ENCODE measurements at regions not wholly inside any gene's neighbourhood (a gene's known extent, or its start where the extent isn't known, plus 50 kb on each side); places are given as distances from the start of the nearest gene placed in this dataset.
"Not testable (repeated sequence)": the region's sequence is repeated elsewhere in the genome, so short reads cannot be mapped to it uniquely, and the experiment has no call there.

DNA sequence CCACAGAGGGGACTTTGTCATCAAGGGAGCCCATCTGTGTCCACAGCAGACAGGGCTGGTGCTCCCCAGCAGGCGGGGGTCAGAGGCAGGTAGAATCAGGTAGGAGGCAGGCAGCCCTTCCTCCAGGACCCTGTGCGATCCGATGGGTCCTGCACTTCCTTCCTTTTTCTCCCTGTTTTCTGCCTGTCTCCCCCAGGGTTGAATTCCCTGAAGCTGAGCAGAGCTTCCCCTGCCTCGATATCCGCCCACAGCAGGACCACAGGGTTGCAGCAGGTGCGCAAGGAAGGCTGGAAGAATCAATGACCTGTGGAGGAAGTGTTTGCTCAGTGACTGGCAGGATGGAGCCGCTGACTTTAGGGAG lies 69.2 kb downstream of the MRPL36 start:
- DNase-seq, result no peak

DNA sequence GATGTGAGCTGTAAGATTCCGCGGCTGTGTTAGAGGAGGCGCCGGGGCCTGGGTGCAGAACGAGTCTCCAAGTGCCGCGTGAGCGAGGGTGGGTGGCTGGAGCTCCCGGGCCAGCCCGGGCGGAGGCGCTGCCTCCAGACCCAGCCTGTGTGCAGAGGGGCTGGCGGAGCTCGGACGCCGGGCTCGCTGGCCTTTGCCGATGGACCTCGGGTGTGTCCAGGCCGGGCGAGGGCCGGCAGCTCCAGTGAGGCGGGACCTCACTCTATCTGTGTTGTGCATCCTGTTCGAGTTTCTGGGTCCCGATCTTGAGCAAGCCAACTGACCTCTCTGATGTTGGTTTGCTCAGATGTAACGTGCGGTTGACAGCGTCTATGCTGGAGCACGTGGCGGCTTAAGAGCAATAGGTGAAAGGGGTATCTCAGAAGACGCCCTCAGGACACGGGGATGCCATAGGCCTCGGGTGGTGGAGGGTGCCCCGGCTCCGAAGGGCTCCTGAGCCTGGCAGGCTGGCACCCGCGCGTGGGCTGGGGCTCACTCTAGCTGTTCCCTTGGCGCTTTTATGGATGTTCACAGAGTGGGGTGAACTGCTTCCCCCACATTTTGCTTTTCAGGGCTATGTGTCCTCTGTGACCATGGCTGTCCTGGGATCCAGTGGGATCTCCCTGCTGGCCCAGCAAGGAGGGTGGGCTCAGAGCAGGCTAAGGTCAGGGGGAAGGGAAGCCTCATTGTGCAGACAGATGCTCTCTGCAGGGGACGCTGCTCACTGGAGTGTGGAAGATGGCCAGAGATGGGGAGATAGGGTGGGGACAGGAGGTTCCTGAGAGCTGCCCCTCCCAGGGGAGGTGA lies 69.8 kb downstream of the MRPL36 start:
- no peak for DNase-seq

DNA sequence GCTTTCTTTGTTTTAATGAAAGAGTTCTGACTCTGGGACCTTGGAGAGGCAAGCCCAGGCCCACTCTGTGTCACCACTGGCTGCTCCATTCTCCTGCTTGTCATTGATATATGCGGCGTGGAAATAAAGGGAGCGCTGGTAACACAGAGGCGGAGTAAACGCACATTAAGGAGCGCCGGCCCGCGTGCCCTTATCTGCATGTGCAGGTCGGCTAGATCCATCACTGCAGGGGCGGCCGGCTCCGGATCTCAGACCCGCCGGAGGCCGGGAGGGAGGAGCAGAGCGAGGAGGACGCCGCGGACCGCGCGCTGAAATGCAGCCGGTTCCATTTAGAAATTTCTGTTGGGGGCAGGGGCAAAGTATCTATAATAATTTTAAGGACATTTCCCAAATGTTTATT lies 70.8 kb downstream of the MRPL36 start:
- no peak for DNase-seq

DNA sequence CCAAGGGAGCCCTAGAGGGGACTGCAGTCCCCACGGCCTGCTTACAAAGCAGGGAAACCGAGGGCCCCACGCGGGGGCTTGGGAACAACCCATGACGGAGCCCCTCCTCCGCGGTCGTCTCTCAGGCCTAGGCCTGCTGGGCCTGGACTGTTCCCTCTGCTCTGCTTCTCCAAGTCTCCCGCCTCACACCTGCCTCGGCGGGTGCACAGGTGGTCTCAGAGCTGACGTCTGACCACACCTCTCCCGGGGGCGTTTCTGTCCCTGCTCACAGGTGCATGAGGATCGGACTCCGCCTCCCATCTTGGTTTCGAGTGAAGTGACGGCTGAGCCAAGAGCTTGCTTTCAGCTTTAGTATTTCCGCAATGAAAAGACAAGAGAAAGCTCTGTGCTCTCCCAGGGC lies 72.1 kb downstream of the MRPL36 start:
- no peak for DNase-seq

DNA sequence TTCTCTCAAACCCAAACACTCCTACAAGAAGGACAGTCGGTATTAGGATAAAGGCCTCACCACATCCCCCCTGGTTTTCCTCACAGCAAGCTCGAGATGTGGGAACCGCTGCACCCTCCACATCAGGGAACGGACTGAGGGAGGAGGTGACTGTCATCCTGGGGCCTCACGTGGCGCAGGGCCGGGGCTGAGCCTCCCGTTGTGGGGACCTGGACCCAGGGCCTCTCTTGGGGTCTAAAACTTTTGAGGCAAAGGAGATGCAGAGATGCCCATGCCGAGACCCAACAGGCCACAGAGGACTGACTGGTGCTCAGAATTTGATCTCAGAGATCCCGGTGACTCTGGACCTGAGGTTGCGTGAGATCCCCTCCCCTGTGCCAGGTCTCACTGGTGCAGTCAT lies 72.7 kb downstream of the MRPL36 start:
- DNase-seq, result no peak

DNA sequence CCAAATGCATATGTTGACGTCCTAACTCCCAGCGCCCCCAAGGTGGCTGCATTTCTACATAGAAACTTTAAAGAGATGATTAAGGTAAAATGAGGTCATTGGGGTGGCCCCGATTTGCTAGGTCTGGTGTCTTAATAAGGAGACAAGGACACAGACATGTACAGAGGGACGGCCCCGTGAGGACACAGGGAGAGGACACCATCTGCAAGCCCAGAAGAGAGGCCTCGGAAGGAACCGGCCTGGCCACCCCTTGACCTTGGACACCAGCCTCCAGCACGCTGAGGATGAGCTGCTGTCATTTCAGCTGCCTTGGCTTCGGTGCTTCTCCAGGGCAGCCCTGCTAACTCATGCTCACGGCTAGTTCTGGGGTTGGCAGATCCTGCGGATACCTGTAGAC lies 73.2 kb downstream of the MRPL36 start:
- no peak for DNase-seq

DNA sequence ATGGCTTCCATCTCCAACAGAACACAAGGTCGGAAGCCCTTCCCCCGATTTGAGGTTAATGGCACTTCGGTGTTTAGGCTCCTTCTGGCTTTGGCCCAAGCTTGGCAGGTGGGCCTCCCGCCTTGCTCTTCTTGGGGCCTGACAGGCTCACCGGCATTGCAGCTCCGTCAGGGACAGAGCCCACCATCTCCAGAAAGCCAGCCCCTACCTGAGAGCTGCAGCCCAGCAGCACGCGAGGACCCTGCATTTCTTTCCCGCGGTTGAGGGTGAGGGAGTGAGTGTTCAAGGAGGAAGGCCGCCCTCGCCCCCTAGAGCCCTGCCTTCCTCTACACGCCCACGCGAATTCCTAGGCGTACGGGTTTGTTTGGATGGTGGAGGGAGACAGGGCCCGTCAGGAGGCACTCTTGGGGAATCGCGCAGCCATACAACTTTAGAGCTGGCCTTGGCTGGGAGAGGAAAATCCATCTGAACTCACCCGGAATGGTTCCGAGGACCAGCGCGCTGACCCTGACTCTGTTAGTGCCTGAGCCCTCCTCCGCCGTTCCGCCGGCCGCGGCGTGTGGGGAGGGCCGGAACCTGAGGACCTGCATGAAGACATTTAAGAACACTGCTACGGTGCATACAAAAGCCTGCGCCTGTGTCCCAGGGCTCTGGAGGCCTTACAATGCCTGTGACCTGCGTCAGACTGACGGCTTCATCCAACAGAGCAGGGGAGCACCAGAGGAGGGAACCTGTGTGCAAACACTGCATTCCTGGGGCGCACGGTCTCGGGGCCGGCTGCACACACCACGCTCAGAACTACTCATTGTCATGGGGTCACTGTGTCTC lies 73.8 kb downstream of the MRPL36 start:
- DNase-seq, result no peak

DNA sequence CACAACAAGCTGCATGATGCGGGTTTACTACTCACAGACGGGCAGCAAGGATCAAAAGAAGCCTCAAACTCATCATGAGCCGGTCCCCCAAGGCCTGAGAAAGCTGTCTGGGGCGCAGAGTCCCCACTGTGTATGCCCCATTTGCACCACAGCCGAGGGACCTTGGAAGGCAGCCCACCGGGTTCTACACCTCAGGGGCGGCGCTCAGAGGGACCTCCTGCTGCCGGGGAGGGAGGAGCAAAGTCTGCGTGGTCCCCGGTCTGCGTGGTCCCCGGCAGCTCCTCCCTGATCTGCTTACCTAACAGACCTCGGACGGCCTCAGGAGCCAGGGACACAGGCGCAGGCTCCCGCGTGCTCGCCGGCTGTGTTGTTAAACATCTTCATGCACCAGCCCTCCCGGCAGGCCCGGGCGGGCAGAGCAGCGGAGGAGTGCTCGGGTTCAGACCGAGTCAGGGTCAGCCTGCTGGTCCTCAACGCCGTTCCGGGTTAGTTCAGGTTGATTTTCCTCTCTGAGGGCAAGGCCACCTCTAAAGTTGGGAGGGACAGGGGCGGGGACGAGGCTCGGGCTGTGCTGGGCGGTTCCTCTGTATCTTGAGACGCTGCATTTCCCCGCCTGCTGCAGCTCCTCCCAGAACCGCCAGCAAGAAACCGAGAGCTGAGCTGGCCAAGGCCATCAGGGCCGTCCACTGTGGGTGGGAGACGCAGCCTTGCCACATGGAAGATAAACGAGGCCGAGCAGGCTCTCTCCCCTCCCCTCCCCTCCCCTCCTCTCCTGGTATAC lies 74.6 kb downstream of the MRPL36 start:
- no peak for DNase-seq

DNA sequence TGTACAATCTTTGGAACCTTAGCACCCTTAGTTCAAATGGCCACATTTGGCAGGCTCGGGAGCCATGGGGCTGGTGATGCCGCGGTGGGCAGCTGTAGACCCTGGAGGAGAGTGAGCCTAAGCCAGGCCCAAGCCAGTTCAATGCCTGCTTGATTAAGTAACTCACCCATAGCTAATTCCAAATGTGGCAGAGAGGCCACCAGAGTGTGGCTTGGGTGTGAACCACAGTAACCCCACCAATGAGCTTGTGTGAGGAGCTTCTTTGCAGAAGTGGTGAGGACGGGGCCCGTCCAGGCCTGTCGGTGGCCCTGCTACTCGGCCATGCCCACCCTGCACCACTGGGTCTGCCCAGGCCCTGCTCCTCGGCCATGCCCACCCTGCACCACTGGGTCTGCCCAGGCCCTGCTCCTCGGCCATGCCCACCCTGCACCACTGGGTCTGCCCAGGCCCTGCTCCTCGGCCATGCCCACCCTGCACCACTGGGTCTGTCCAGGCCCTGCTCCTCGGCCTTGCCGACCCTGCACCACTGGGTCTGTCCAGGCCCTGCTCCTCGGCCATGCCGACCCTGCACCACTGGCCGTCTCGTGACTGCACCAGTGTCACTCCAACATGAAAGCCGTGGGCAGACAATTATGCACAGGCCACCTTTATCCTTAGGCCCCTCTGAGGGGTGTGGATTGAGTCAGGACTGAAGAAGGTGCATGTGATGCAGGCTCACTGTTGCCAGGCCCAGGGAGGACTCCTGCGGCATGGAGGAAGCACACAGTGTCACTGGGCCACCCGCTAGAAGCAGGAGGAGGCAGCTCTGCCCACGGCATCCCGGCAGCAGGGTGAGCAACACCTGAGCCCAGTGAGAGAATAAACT lies 75.4 kb downstream of the MRPL36 start:
- DNase-seq, result no peak

DNA sequence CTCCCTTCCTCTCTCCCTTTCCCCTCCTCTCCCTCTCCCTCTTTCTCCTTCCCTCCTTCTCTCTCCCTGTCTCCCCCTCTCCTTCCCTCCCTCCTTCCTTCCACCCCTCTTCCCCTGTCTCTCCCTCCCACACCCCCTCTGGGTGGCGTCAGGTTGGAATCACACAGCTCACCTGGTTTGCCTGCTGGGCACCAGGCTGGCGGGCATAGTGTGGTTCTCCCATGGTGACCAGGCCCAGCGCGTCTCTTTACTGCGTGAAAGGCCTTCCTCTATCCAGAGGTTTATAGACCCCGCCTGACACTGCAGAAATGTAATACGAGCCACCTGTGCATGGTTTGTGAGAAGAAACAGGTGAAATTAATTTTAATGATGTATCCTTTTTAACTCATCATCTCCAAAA lies 76.2 kb downstream of the MRPL36 start:
- DNase-seq, result no peak

DNA sequence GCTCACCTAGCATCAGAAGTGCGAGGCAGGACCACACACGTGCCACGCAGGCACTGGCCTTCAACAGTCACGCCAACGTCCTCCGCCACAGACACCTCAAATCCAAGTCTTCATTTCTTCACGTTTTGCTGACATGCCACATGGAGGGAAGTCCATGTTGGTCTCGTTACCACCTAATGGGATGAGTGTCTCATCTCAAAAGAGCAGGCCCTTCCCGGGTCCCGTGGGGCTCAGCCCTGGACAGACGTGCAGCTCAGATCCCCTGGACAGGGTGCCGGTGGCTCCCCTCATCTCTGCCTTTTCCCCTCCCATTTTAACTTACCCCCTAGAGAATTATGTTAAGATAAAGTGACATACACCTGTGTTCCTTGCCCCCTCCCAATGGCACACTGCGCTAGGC lies 76.8 kb downstream of the MRPL36 start:
- DNase-seq, result no peak

DNA sequence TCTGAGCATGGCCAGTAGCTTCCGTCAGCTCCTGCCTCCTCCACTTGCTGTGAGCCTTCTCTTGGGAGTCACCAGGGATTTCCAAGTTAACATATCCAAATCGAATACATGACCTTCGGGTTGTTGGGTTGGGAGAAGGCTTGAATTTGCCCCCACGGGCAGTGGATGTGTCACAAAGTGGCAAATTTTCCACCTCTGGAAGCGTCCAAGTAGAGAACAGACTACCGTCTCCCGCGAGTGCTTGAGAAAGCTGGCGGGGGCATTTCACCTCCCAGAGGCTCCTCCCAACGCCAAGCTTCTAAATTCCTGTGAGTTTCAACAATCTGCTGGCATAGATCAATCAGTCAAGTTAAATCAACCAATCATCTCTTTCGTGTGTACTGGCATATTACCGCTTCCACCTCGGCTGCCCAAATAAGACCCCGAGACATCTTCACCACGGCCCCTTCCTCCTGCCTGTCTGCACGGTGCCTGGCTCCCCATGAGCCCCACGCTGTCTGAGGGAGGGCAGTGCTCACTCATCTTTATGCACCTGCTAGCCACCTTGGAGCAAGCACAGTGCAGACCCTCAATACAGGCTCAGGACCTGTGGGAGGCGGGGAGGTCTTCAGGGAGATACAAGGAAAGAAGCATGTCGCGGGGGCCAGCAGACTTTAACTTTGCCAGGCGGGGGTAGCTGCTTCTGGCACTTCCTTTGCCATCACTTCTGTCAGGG lies 79.1 kb downstream of the MRPL36 start:
- DNase-seq, result no peak

DNA sequence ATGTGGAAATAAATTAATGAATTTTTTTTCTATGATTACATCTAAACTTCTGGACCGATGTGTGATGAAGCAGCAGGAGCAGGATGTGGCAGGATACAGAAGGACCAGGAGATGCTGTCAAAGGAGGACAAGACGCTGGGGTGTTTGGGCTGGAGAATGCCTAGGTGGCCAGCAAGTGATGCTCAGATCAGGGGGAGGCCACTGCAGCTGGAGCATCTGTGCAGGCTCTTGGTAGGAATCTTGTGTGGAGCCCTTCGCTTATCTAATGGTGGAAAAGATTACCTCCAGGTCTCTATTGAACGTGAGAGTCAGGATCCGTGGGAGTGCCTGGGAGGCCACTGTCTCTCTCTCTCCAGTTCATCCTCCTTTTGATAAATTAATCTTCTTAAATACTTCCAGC lies 79.8 kb downstream of the MRPL36 start:
- DNase-seq, result no peak

DNA sequence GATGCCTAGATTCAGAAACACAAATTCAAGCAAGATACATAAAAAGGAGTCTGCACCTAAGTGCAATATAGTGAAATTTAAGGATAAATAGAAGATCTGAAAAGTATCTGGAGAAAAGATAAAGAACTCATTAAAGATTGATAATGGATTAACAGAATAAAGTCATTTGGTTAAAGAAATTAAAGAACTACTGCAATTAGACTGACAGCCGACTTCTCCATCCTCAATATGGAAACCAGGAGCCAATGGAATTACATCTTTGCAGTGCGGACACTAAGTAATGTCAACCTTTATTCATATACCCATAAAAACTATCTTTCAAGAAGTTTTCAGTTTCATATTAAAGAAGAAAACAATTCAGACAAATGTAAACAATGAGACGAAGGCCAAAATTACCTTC lies 81.0 kb downstream of the MRPL36 start:
- no peak for DNase-seq

DNA sequence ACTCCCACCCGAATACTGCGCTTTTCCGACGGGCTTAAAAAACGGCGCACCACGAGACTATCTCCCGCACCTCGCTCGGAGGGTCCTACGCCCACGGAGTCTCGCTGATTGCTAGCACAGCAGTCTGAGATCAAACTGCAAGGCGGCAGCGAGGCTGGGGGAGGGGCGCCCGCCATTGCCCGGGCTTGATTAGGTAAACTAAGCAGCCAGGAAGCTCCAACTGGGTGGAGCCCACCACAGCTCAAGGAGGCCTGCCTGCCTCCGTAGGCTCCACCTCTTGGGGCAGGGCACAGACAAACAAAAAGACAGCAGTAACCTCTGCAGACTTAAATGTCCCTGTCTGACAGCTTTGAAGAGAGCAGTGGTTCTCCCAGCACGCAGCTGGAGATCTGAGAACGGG lies 89.5 kb downstream of the MRPL36 start:
- DNase-seq, result not testable (repeated sequence)

DNA sequence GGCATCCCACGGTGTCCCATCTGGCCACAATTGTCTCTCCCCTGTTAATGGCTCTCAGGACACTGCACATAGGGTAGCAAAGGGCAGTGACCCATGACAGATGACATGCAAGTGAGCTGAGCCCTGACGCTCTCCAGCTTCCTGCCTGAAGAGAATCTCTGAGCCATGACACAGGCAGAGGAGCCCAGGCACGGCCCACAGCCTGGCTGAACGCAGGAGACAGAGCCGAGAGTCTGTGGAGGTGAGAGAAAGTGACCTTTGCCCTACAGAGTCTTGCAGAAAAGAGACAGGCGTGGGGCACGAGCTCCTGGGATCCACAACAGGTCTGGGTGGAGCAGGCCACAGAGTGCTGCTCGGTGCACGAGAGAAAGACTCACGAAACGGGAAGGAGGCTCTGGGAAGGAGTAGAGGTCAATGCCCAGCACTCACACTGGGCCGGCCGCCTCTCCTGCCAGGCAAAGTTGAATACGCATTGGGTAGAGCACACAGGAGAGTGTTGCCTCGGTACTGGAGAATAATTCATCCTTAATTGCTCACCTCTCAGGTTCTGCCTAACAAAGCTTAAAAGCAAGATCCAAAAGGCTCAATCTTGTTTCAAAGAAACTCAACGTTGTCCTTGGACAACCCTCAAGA lies 90.3 kb downstream of the MRPL36 start:
- no peak for DNase-seq

DNA sequence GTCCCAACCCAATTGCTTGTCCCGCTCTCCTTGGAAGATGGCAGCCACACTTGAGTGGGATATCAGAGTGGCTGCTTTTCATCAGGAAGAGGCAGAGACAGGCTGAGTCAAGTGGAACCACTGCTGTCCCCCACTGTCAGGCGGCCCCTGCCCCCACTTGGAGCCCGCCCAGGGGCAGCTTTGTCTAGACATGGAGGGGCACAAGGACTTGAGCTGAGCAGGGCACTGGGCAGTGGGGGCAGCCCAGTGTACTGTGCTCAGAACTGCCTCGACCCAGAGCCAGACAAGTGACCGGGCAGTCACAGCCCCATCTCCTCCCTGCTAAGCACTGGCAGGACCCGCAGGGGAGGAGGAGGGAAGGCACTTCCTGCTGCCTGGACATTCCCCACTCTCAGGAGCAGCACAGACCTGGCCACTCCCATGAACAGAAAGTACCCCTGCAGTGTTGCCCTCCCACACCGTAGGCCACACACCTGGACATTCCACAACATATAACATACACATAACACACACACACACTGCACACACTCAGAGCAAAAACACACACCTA lies 91.0 kb downstream of the MRPL36 start:
- DNase-seq, result no peak

DNA sequence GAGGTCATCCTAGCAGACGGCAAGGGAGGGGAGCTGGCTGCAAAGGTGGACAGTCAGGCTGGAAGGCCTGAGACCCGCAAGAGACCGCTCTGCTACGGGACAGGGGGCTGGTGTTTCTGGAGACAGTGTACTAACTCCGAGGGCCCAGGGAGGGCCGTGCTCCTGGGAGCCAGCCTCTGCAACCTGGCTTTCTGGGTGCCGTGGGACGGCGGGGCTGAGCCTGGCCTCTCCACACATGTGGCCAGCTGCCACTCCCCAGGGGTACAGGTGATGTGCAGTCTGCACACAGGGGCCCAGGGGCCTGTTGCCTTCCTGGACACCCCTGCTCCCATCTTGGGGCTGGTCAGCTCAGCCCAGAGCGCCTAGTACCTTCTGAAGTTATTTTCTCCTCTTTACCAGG lies 92.2 kb downstream of the MRPL36 start:
- no peak for DNase-seq

DNA sequence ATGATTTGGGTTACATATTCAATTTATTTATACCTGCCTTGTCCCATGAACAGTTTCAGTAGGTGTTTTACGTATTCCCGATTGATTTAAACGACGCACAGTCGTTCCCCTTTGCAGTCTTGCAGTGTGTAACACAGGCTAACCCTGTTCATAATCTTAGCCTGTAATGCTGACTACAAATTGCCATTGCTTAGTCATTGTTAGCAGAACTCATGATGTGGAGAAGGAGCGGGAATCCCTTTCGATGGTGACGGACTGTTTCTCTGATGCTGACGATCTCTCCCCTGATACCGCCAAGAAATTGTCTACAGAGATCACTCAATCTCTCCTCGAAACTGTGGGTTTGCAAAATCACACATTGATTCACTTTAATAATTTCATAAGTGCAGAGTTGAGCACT lies 93.2 kb downstream of the MRPL36 start:
- no peak for DNase-seq

DNA sequence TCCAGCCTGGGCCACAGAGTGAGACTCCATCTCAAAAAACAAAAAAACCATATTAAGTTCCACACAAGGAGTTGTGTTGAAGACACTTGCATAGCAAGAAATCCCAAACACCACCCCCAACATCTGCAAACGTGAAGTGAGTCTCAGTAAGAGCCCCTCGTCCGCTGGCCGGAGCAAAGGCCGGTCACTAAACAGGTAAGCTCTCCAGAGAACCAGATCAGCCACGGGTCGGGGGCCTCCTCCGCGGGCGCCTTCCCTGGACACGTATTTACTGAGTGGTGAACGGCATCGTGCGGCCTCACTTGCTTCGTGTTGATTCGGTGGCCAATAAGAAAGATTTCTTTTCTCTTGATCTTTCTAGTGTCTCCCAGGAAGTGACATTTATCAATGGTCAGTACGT lies 93.6 kb downstream of the MRPL36 start:
- DNase-seq, result no peak

DNA sequence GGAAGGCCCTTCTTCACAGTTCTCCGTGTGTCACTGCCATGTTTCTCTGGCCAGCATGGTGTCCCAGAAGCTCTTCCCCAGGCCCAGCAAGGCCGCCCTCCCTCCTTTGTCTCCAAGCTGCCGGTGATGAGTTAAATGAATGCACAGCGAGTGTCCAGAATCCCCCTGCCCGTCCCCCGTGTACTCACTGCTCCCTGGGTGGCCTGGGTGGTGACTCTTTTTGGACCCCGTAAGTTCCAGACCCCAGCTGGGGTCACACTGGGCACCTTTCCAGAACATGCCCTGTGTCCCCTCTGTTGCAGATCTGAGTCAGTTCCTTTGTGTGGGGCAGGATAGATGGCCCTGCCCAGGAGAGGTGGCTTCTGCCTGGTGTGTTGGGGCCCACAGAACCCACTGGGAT lies 95.0 kb downstream of the MRPL36 start:
- no peak for DNase-seq
